ENCODE measurements at regions not wholly inside any gene's neighbourhood (a gene's known extent, or its start where the extent isn't known, plus 50 kb on each side); places are given as distances from the start of the nearest gene placed in this dataset.

DNA sequence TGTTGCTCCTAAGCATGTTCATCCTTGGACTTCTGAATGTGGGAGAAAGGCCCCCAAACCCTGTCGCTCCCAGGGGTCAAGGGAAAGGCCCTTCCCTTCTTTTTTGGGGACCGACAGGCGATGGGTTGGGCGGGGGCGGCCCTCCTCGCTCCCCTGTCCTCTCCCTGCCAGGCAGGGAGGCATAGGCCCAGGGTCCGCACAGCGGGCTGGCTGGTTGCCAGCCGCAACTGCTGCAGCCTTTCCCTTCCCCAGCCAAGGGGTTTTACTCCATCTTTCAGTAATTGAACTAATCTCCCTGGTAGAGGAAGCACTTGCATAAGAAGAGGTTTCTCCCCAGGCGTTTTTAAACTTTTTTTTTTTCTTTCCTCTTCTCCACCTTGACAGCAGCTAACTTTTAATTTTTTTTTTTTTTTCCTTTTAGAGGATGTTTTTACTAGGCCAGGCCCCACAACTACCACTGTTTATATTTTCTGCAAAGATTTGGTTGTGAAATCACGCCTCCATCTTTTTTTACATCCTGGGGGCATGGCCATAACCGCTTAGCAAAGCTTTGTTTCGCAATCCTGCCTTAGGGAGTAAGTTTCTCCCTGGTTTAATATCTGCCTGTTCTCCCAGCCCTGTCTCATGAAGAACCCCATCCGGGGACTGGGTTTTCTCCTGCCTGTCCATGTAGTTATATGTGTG is 216.9 kb upstream of the ZNF608 start:
- TF ChIP-seq CTCF (IDR thresholded peaks at IDR 0.05) (no peak), EZH2 (IDR thresholded peaks at IDR 0.05) (no peak)
